Activated naive CD4-positive, alpha-beta T cell (primary cell): ENCODE measurements at regions not wholly inside any gene's neighbourhood (a gene's known extent, or its start where the extent isn't known, plus 50 kb on each side); places are given as distances from the start of the nearest gene placed in this dataset.

Source experiments
- DNase-seq, 4 experiments: peaks; one replicate each; lab custom pipeline; 2025; lab: John Stamatoyannopoulos, UW

GRCh38 chr1:221371705-221372104 lies 370.2 kb downstream of the DUSP10 start:
- DNase-seq: no peak

- no peak for DNase-seq
These were observed 368.1 kb downstream of the DUSP10 start for GRCh38 chr1:221373795-221374194.

GRCh38 chr1:221376286-221376685 lies 365.6 kb downstream of the DUSP10 start:
- no peak for DNase-seq

GRCh38 chr1:221381910-221382623 lies 359.8 kb downstream of the DUSP10 start:
- no peak for DNase-seq

- no peak for DNase-seq
These were observed 349.4 kb downstream of the DUSP10 start for GRCh38 chr1:221392453-221392852.

- no peak for DNase-seq
These were observed 347.8 kb downstream of the DUSP10 start for GRCh38 chr1:221394011-221394544.

GRCh38 chr1:221396526-221396925 lies 345.4 kb downstream of the DUSP10 start:
- no peak for DNase-seq

GRCh38 chr1:221397141-221397540 lies 344.7 kb downstream of the DUSP10 start:
- DNase-seq: no peak

GRCh38 chr1:221397606-221398005 lies 344.3 kb downstream of the DUSP10 start:
- no peak for DNase-seq

GRCh38 chr1:221405146-221405545 lies 336.7 kb downstream of the DUSP10 start:
- DNase-seq: no peak

GRCh38 chr1:221408117-221408803 lies 333.6 kb downstream of the DUSP10 start:
- no peak for DNase-seq

- no peak for DNase-seq
These were observed 330.6 kb downstream of the DUSP10 start for GRCh38 chr1:221411283-221411682.

GRCh38 chr1:221414772-221415539 lies 326.9 kb downstream of the DUSP10 start:
- DNase-seq: no peak

- no peak for DNase-seq
These were observed 326.2 kb downstream of the DUSP10 start for GRCh38 chr1:221415651-221416050.

GRCh38 chr1:221416142-221416541 lies 325.7 kb downstream of the DUSP10 start:
- no peak for DNase-seq

GRCh38 chr1:221416723-221417122 lies 325.2 kb downstream of the DUSP10 start:
- DNase-seq: no peak

GRCh38 chr1:221418346-221418745 lies 323.5 kb downstream of the DUSP10 start:
- no peak for DNase-seq

- no peak for DNase-seq
These were observed 322.3 kb downstream of the DUSP10 start for GRCh38 chr1:221419513-221420095.

- DNase-seq: no peak
These were observed 312.6 kb downstream of the DUSP10 start for GRCh38 chr1:221429264-221429663.

- DNase-seq: no peak
These were observed 311.5 kb downstream of the DUSP10 start for GRCh38 chr1:221430152-221430960.

- no peak for DNase-seq
These were observed 310.7 kb downstream of the DUSP10 start for GRCh38 chr1:221431068-221431651.
